ENCODE measurements at regions not wholly inside any gene's neighbourhood (a gene's known extent, or its start where the extent isn't known, plus 50 kb on each side); places are given as distances from the start of the nearest gene placed in this dataset.

- DNase-seq: no peak
Observed at GRCh38 chr16:85991425-85991824, 92.5 kb downstream of the IRF8 start.

DNA sequence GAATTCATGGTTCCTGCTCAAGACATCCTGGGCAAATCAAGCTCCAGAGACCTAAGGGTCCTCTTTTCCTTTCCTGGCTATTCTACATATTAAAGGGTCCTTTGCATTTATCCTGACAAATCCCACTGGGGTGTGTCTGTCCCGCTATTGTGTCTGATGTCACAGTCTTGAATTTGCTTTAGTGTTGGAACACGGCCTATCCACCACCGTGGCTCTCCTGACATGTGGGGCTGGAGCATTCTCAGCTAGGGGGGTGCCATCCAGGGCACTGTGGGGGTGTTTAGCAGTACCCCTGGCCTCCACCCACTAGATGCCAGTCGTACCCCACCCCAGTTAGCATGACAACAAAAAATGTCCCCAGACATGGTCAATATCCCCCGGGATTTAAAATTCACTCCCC is 92.9 kb downstream of the IRF8 start:
- DNase-seq: no peak

- no peak for DNase-seq
Observed at GRCh38 chr16:85992359-85992758, 93.4 kb downstream of the IRF8 start.

DNA sequence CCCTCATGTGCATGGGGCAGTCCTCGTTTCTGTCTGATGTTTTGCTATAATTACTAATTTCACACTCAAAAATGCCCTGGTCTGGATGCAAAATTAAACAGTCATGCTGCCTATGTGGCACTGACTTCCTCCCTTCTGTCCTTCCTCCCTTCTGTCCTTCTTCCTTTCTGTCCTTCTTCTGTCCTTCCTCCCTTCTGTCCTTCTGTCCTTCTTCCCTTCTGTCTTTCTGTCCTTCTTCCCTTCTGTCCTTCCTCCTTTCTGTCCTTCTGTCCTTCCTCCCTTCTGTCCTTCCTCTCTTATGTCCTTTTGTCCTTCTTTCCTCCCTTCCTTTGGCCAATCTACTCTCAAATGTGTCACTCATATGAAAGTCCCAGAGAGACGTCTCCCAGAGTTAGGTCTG is 93.8 kb downstream of the IRF8 start:
- no peak for DNase-seq

- peak; percentile 77 for DNase-seq
Observed at GRCh38 chr16:85994492-85995490, 95.8 kb downstream of the IRF8 start.

DNA sequence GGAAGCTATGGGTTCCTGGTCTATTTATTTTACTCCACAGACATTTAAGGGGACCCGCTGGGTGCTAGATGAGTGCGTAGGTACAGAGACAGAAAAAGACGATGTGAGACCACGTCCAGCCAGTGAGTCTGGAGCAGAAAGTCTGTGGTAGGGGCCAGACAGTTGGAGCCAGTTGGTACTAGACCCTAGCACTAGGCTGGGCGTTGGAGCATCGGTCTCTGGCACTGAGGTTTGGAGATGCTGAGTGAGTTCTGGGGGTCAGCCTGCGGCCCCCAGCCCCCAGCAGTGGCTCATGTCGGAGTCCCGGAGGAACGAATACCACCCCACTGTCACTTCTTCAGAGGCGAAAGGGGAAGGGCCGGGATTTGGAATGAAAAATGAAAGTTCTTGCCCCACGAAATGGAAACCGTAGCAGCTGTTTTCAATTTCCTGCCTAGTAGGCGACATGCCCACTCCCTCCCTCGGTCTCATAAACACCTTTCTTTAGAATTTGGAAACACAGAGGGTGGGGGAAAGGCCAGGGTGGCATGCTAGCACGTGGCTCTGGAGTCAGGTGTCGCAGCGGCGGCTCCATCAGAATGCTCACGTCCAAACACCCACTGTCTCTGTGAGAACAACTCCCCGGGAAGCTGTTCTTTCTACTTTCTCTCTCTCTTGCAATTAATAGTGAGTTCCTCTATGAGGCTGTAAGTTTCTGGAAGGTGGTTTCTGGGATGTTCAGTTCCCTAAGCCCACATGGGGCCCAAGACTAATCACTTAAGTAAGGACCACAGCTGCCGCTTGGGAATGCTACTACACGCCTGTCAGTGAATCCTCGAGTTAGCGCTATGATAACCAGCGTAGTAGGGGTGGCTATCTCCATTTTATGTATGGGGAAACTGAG is 96.8 kb downstream of the IRF8 start:
- DNase-seq: no peak

DNA sequence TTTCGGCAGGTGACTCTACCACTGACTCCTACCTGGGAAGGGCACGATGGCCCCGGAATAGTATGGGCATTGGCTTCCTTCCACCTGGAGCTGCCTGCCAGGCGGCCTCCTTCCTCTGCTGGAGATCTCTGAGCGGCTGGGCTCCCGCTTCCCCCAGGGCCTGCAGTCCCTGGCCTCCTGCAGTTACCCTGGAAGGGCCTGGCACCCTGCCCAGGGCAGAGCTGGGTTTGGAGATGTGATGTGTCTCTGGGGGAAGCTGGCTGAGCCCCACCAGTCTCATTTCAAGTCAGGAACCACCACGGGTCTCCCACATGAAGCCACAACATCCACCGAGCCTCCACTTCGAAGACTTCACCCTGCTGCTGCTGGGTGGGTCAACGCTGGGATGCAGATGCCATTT is 97.9 kb downstream of the IRF8 start:
- DNase-seq: no peak

GRCh38 chr16:85998171-85998867 is 99.4 kb downstream of the IRF8 start:
- no peak for DNase-seq

- DNase-seq: no peak
Observed at GRCh38 chr16:85998868-85999729, 100.1 kb downstream of the IRF8 start.

- DNase-seq: no peak
Observed at GRCh38 chr16:85999778-86000177, 100.8 kb downstream of the IRF8 start.

DNA sequence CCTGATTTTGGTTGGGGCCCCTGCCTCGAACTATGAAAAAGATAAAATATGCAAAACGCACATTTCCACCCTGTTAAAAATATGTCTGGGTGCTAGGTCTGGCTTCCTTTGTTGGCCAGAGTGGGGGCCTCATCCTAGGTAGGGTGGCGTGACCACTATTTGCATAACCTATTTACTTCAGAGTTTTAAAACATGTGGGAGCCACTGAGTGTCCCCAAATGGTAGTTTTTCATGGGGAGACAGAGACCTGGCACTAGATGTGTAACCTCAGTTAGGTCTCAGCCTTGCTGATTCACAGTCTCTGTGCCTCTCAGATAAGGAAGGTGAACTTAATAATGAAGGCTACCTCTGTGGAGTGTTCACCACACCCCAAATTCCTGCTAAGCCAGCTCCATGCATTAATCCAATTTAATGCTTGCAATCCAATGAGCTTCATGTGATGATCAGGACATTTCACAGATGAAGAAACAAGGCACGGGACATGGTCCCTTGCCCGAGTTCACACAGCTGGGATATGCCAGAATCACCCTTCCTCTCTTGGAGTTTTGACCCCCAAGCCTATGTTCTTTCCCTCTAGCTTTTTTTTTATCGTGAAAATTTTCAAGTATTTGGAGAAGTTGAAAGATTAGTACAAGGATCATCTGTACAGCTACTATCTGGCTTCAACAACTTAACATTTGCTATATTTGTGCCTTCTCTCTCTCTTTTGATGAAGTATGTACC is 103.4 kb downstream of the IRF8 start:
- no peak for DNase-seq

DNA sequence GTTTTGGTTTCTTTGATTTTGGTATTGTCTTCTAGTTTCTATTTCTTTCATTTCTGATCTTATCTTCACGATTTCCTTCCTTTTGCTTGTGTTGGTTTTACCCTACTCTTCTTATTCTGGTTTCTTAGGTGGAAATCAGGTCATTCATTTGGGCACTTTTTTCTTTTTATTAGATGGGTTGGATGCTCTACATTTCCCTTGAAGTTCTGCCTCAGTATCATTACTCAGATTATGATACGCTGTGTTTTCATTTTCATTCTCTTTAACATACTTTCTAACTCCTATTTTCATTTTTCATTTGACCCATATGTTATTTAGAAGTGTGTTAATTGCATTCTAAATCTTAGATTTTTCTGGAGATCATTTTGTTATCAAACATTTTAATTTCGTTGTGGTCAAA is 108.6 kb downstream of the IRF8 start:
- no peak for DNase-seq

DNA sequence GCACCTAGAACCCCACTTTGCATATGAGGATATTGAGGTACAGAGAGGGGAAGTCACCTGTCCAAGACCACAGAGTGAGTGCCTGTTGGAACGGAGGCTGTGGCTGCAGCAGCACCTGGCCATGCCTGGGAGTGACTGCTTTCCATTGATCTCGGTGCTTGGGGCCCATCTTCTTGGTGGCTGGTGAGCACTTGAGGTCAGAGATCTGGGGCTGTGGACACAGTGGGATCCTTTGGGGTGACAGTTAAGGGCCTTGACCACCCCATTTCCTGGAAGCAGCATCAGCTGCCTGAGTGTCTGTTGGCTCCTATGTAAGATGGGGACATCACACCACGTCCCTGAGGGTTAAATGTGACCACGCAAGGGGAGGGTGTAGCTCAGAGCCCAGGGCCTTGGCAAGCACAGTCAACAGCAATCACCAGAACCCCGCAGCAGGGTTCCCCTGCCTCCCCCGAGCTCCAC is 111.7 kb downstream of the IRF8 start:
- DNase-seq: no peak

GRCh38 chr16:86011532-86011931 is 112.6 kb downstream of the IRF8 start:
- no peak for DNase-seq

- no peak for DNase-seq
Observed at GRCh38 chr16:86012221-86012620, 113.3 kb downstream of the IRF8 start.

GRCh38 chr16:86013867-86014266 is 114.9 kb downstream of the IRF8 start:
- no peak for DNase-seq

GRCh38 chr16:86015606-86016005 is 116.6 kb downstream of the IRF8 start:
- no peak for DNase-seq

DNA sequence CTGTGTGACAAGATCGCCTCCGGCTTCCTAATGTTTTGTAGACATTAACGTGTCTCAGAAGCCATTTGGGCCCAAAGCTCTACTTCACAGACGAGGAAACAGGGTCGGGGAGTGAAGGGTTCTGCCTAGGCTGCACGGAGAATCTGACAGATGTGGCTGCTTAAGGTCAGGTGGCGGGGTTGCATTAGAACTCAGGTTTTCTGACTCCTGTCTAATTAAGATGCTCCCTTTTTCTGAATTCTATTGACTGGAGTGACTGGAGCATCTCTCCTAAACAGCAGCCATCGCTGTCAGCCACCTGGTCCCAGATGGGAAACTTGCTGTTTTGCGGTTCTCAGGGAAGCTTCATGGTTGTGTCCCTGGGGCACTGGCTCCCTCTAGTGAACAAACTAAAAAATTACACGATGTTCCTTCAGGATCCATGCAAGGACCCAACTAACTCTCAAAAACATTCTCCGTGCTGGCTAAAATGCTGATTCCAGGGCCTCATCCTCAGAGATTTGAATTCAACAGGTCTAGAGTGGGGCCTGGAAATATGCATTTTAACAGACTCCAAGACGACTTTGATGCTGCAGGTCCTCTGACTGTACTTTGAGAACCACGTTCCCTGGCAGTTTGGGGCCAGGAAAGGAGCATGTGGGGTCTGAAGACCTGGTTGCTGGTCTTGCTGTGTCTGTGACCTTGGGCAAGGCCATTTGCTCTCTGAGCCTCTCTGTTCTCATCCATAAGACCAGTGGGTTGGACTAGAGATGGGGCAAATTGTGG is 117.4 kb downstream of the IRF8 start:
- DNase-seq: peak; percentile 89

- no peak for DNase-seq
Observed at GRCh38 chr16:86018071-86018470, 119.1 kb downstream of the IRF8 start.

DNA sequence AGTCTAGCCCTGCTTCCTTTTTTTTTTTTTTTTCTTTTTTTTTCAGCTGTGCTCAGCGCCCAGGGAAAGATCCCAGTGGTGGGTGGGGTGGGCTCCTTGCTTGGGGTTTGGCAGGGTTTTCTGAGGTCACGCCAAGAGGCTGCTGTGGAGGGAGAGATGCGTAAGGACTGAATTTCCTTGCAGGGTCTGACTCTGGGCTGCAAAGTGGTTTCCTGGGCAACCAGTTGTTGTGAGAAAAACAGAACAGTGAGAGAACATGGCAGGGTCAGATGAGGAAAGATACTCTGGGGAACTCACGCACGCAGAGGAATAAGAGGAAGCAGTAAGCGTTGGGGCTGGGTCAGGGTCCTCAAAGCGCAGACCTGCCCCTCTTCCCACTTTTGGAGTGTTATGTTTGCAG is 119.5 kb downstream of the IRF8 start:
- peak; percentile 73 for DNase-seq
